Right lobe of liver (tissue), 6 donors: ENCODE measurements at regions not wholly inside any gene's neighbourhood (a gene's known extent, or its start where the extent isn't known, plus 50 kb on each side); places are given as distances from the start of the nearest gene placed in this dataset.

Experiments used
- ATAC-seq, 4 donors: fragments of 200-7000 bp; cut with Tn5 transposase; one replicate each; pipeline ENCODE4 v1.9.1; 2020; ENCODE audit warnings: mild to moderate bottlenecking in 4 of 4, moderate library complexity in 4 of 4
- DNase-seq, 3 donors: peaks; one replicate each; pipeline ENCODE4 v3.0.0-alpha.2; 2020
- H3K27ac ChIP-seq, 3 donors: fragments of 200-600 bp; one replicate each; pipeline ENCODE4 v1.8.0; 2022
- H3K27me3 ChIP-seq, 2 donors: fragments of 200-600 bp; one replicate each; pipeline ENCODE4 v1.8.0; 2022
- H3K36me3 ChIP-seq, 4 donors: fragments of 200-600 bp; sonication (generic) in 1 of 4; one replicate each; pipeline versions ENCODE4 v1.5.1 to v1.8.0; 2017 to 2022; ENCODE audit warnings: control low read depth in 1 of 4
- H3K4me1 ChIP-seq, 4 donors: fragments of 200-600 bp; sonication (generic) in 1 of 4; one replicate each; pipeline versions ENCODE4 v1.5.1 to v1.8.0; 2017 to 2022; ENCODE audit warnings: control low read depth in 1 of 4
- H3K4me3 ChIP-seq, 3 donors: fragments of 200-600 bp; one replicate each; pipeline ENCODE4 v1.8.0; 2022
- H3K9me3 ChIP-seq, 4 donors: fragments of 200-600 bp; sonication (generic) in 1 of 4; one replicate each; pipeline versions ENCODE4 v1.5.1 to v1.8.0; 2017 to 2022; ENCODE audit warnings: control low read depth in 1 of 4
- CTCF ChIP-seq, 4 donors: fragments of 200-600 bp in 3 of 4; fragments of 450-650 bp in 1 of 4; IDR thresholded peaks; one replicate each; pipeline versions ENCODE4 v1.5.1 to v1.8.0; 2016 to 2022; ENCODE audit warnings: antibody characterized with exemption in 4 of 4, mild to moderate bottlenecking in 2 of 4
- POLR2A ChIP-seq: fragments of 450-650 bp; IDR thresholded peaks from one replicate; pipeline ENCODE4 v1.6.1; 2017; ENCODE audit warnings: antibody characterized with exemption, mild to moderate bottlenecking
- WGBS: methylation state at CpG from one replicate; pipeline ENCODE4 v1.1.6; 2018; ENCODE audit warnings: low coverage, low lambda C conversion rate; ENCODE audit not compliant: insufficient coverage; ENCODE audit errors: missing lambda C conversion rate; 5-methylcytosine and 5-hydroxymethylcytosine counted together
- intact Hi-C, 2 donors: fragments of 100-400 bp; cut with DNase I; formaldehyde crosslinking; loops; one replicate each; pipeline versions ENCODE4 v1.11.2 to v1.14.1; 2022
- donor health status: DM: no; HTN: yes; CAD: no.
- donor health status: DM: no; HTN: no; CAD: no.
- donor health status: DM: no; HTN: no; CAD: no.
- donor health status: DM: no; HTN: yes; CAD: no.
- donor health status: DM: no; HTN: yes; CAD: no.

DNA sequence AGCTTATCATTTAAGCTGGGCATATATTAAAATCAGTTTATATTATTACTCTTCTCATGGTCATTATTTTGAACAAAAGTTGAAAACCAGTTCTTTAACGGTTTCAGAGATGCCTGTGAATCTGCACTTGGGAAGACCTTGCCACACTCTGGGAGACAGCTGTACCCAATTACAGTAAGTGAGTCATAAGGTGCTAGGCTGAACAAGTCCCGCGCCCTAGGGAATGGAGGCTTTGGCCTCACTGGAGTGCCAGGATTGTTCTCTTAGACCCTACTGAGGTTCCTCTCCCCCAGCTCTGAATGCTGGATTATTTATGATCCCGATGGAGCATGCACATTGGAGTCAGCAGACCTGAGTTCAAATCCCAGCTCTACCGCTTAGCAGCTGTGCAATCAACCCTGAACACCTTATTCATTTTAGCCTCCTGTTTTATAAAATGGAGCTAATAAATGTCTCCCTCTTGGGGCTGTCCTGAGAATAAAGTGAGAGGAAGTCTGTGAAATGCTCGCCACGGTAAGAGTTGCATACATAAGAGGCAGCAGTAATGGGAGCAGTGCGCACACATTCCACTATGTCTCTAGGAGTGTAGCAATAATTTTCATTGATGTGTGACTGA, 266.2 kb downstream of the FOXD2 start:
- Histone ChIP-seq H3K27me3 (peaks cover 4 to 6% of the 10 kb centered on the region in 2 donors), H3K9me3 (no peaks in the 10 kb centered on the region), H3K27ac (no peak overlapping the region), H3K4me1 (peaks cover 0 to 4% (median 0%) of the 10 kb centered on the region in 4 donors), H3K4me3 (no peak overlapping the region), H3K36me3 (no peaks in the 10 kb centered on the region)
- WGBS, result 67% methylated on average over 6 of the region's 8 CpGs
- DNase-seq, result no peak
- TF ChIP-seq POLR2A (no peak), CTCF (IDR thresholded peaks at IDR 0.05) (peak in 1 of 4 donors; percentile 8)
- intact Hi-C loops, result no loop called here
- no peak for ATAC-seq

DNA sequence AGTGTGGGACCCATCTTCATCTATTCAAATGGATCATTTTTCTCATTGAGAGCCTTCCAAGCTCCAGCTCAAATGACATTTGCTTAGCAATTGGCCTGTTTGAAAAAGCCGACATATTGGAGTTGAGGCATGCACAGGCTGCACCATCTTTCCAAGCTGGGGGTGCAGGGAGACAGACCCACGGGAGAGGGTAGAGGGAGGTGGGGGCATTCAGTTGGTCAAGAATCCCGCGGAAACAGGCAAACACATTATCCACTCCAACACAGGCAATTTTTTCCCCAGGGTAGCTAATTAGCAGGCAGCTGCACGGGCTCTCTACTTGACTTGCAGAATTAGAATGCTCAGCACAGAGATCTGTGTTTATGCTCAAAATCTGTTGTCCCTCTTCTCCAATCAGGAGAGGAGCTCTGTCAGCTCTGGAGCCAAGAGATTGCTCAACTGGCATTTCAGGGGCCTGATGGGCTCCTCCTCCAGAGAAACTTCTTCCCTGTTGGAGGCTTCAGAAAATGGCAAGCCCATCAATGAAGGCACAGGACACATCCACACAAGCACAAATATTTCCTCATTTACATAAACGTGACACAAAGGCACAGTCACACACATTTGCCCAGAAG, 267.8 kb downstream of the FOXD2 start:
- H3K4me1 ChIP-seq, result peaks cover 0 to 19% (median 5%) of the 10 kb centered on the region in 4 donors
- H3K36me3 ChIP-seq, result no peaks in the 10 kb centered on the region
- no peak overlapping the region for H3K27ac ChIP-seq
- H3K4me3 ChIP-seq, result no peak overlapping the region
- no peak for ATAC-seq
- no peak for TF ChIP-seq POLR2A
- no peak for TF ChIP-seq CTCF (IDR thresholded peaks at IDR 0.05)
- DNase-seq, result no peak
- intact Hi-C loops, result no loop called here
- 54% methylated on average over 2 of the region's 6 CpGs for WGBS
- H3K27me3 ChIP-seq, result peaks cover 4 to 12% of the 10 kb centered on the region in 2 donors
- H3K9me3 ChIP-seq, result no peaks in the 10 kb centered on the region

DNA sequence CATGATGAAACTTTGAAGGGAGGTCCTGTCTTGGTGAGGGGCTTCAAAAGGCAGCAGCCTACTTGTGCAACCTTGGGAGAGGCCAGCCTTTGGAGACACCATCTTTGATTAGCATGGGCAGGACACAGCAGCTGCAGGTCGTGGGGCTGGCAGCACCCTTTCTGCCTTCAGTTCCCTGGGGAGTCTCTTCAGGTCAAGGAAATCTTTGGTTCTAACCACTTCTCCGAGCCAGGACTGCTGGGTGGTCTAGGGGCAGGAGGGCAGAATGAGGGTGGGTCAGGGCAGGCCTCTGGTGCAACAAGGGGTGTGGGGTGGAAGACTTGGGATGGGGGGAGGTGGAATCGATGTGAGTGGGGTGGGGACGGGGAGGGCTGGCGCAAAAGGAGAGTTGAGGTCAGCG, 269.7 kb downstream of the FOXD2 start:
- intact Hi-C loops, result no loop called here
- ATAC-seq, result no peak
- H3K4me1 ChIP-seq, result peaks cover 0 to 21% (median 5%) of the 10 kb centered on the region in 4 donors
- no peak for DNase-seq
- H3K4me3 ChIP-seq, result no peak overlapping the region
- no peaks in the 10 kb centered on the region for H3K9me3 ChIP-seq
- WGBS, result 49% methylated on average over 5 of the region's 6 CpGs
- no peak for TF ChIP-seq POLR2A
- no peaks in the 10 kb centered on the region for H3K36me3 ChIP-seq
- H3K27me3 ChIP-seq, result peaks cover 4 to 12% of the 10 kb centered on the region in 2 donors
- H3K27ac ChIP-seq, result no peak overlapping the region

DNA sequence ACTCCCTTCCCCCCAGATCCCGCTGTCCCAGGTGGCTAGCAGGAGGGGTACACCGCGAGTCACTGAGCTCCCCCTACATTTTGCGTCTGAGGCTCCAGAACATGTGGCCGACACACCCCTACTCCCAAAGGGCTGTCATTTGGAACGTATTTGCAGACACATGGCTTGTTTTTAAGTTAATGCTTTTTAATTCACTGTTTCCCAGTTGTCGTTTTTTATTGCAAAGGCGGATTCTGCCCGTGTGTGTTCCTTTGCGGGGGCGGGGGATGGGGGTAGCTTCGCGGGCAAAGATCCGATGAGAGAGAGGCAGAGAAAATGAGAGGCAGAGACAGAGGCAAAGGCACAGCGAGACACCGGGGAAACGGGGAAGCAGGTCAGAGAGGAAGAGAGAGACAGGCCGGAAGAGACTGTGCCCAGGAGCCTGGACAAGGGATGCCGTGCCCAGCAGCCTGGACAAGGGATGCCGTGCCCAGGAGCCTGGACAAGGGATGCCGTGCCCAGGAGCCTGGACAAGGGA, 270.2 kb downstream of the FOXD2 start:
- WGBS, result 11% methylated on average over 12 of the region's 21 CpGs
- no peaks in the 10 kb centered on the region for H3K9me3 ChIP-seq
- TF ChIP-seq CTCF (IDR thresholded peaks at IDR 0.05) (no peak), POLR2A (no peak)

DNA sequence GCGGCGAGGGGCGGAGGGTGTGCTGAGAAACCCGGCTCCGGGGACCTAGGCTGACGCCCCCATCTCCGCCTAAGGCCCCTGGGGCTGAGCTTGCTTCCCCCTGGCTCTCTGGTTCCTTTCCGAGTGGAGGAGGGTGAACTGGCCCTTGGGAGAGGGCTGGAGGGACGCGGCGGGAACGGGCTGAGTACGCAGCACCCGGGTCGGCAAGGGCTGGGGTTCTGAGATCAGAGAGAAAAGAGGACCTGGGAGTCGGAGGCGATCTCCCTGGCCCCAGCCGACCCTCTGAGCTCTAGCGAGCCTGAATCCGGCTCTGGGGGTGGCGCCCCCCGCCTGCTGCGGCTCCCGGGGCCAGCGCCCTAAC, 270.8 kb downstream of the FOXD2 start:
- no peak for ATAC-seq
- TF ChIP-seq CTCF (IDR thresholded peaks at IDR 0.05), result no peak
- TF ChIP-seq POLR2A, result no peak
- 40% methylated on average over 5 of the region's 25 CpGs for WGBS
- peaks cover 4 to 12% of the 10 kb centered on the region in 2 donors for H3K27me3 ChIP-seq
- no peaks in the 10 kb centered on the region for H3K36me3 ChIP-seq
- no peak overlapping the region for H3K27ac ChIP-seq
- DNase-seq, result no peak
- peaks cover 0 to 23% (median 5%) of the 10 kb centered on the region in 4 donors for H3K4me1 ChIP-seq
- no peaks in the 10 kb centered on the region for H3K9me3 ChIP-seq
- intact Hi-C loops, result no loop called here
- H3K4me3 ChIP-seq, result no peak overlapping the region

More for the DNA sequence above, 270.2 kb downstream of the FOXD2 start:
- Histone ChIP-seq H3K27ac (no peak overlapping the region), H3K27me3 (peaks cover 4 to 12% of the 10 kb centered on the region in 2 donors), H3K4me1 (peaks cover 0 to 21% (median 5%) of the 10 kb centered on the region in 4 donors), H3K36me3 (no peaks in the 10 kb centered on the region), H3K4me3 (no peak overlapping the region)
- intact Hi-C loops, result no loop called here
- DNase-seq (no peak), ATAC-seq (no peak)
